Keratinocyte (primary cell): ENCODE measurements at regions not wholly inside any gene's neighbourhood (a gene's known extent, or its start where the extent isn't known, plus 50 kb on each side); places are given as distances from the start of the nearest gene placed in this dataset.
"Not testable (repeated sequence)": the region's sequence is repeated elsewhere in the genome, so short reads cannot be mapped to it uniquely, and the experiment has no call there.

Experiments used
- DNase-seq: peaks from one replicate; pipeline ENCODE4 v3.0.0-alpha.2; 2011; ENCODE audit warnings: low read depth, missing footprints, low spot score
- FAIRE-seq: peaks from 2 replicates; lab custom pipeline; 2011; peaks lifted over from hg19 to GRCh38; lab: Jason Lieb, UNC
- H2AFZ ChIP-seq: 2 replicates; pipeline ENCODE4 v1.6.0; 2012; ENCODE audit warnings: low read length, control low read depth, inconsistent platforms; ENCODE audit not compliant: control insufficient read depth
- H3K27ac ChIP-seq: 2 replicates; pipeline ENCODE4 v1.5.1; 2011; ENCODE audit warnings: low read length; ENCODE audit not compliant: control insufficient read depth, insufficient read depth
- H3K27me3 ChIP-seq: 3 replicates; pipeline ENCODE4 v1.6.0; 2011; ENCODE audit warnings: low read length; ENCODE audit not compliant: control insufficient read depth, insufficient read depth; ENCODE audit errors: extremely low read depth
- H3K36me3 ChIP-seq, 2 experiments: 2 replicates in 1 of 2; 3 replicates in 1 of 2; pipeline ENCODE4 v1.5.1; 2011; ENCODE audit warnings: low read length in 2 of 2, mild to moderate bottlenecking in 1 of 2; ENCODE audit not compliant: control insufficient read depth in 2 of 2, insufficient read depth in 2 of 2; ENCODE audit errors: extremely low read depth in 1 of 2
- H3K4me1 ChIP-seq: 3 replicates; pipeline ENCODE4 v1.5.1; 2011; ENCODE audit warnings: low read length; ENCODE audit not compliant: control insufficient read depth, insufficient read depth; ENCODE audit errors: extremely low read depth
- H3K4me2 ChIP-seq: 3 replicates; pipeline ENCODE4 v1.6.0; 2011; ENCODE audit warnings: low read depth, low read length; ENCODE audit not compliant: control insufficient read depth, insufficient read depth; ENCODE audit errors: extremely low read depth
- H3K4me3 ChIP-seq, 3 experiments: fragments of 200-600 bp in 1 of 3; sonication (generic) in 1 of 3; 2 replicates in 2 of 3; 3 replicates in 1 of 3; pipeline ENCODE4 v1.5.1; 2011 to 2016; ENCODE audit warnings: low read length in 3 of 3, mild to moderate bottlenecking in 3 of 3, control low read depth in 2 of 3, inconsistent platforms in 1 of 3, low read depth in 1 of 3, mixed read lengths in 1 of 3, mixed run types in 1 of 3, moderate library complexity in 1 of 3; ENCODE audit not compliant: control insufficient read depth in 2 of 3, insufficient read depth in 2 of 3; ENCODE audit errors: extremely low read depth in 1 of 3
- H3K79me2 ChIP-seq: 2 replicates; pipeline ENCODE4 v1.6.0; 2012; ENCODE audit warnings: low read length; ENCODE audit not compliant: control insufficient read depth, insufficient read depth
- H3K9ac ChIP-seq: 3 replicates; pipeline ENCODE4 v1.6.0; 2011; ENCODE audit warnings: low read length; ENCODE audit not compliant: control insufficient read depth, insufficient read depth; ENCODE audit errors: extremely low read depth
- H3K9me1 ChIP-seq: 3 replicates; pipeline ENCODE4 v1.6.0; 2011; ENCODE audit warnings: low read length; ENCODE audit not compliant: control insufficient read depth, insufficient read depth; ENCODE audit errors: extremely low read depth
- H3K9me3 ChIP-seq: 2 replicates; pipeline ENCODE4 v1.5.1; 2012; ENCODE audit warnings: low read depth, low read length; ENCODE audit not compliant: control insufficient read depth
- H4K20me1 ChIP-seq: 3 replicates; pipeline ENCODE4 v1.6.0; 2011; ENCODE audit warnings: low read length; ENCODE audit not compliant: control insufficient read depth, insufficient read depth; ENCODE audit errors: extremely low read depth
- CTCF ChIP-seq, 3 experiments: IDR thresholded peaks in 1 of 3; conservative IDR thresholded peaks in 1 of 3; optimal IDR thresholded peaks in 1 of 3; 2 replicates in 2 of 3; 3 replicates in 1 of 3; pipeline versions ENCODE3 to v1.5.1; 2011; ENCODE audit warnings: low read length in 3 of 3, mild to moderate bottlenecking in 3 of 3, moderate library complexity in 2 of 3, control low read depth in 1 of 3, inconsistent platforms in 1 of 3; ENCODE audit not compliant: insufficient read depth in 2 of 3; ENCODE audit errors: extremely low read depth in 1 of 3
- EZH2 ChIP-seq: IDR thresholded peaks from one replicate; pipeline ENCODE4 v1.6.1; 2012; ENCODE audit warnings: inconsistent platforms, mild to moderate bottlenecking, low read length, moderate library complexity
- dilution Hi-C: fragments of 300-500 bp; cut with MboI; formaldehyde crosslinking; loops from one replicate; pipeline ENCODE4 v1.7.0; 2020; ENCODE audit warnings: low sequenced_read_pairs; ENCODE audit not compliant: extremely low pct_ligation_motif_present

- Histone ChIP-seq H3K27me3 (no peaks in the 10 kb centered on the region), H3K4me1 (no peaks in the 10 kb centered on the region), H3K79me2 (no peaks in the 10 kb centered on the region), H3K9me3 (no peaks in the 10 kb centered on the region), H3K4me2 (no peak overlapping the region), H3K27ac (no peak overlapping the region), H2AFZ (no peak overlapping the region), H3K36me3 (no peaks in the 10 kb centered on the region), H3K4me3 (no peak overlapping the region), H4K20me1 (no peaks in the 10 kb centered on the region), H3K9me1 (no peaks in the 10 kb centered on the region), H3K9ac (no peak overlapping the region)
- no peak for FAIRE-seq
- no peak for DNase-seq
- no peak for TF ChIP-seq CTCF (optimal IDR thresholded peaks at IDR 0.05 in 1 of 3, IDR thresholded peaks at IDR 0.05 in 1 of 3, conservative IDR thresholded peaks at IDR 0.05 in 1 of 3; ENCODE audit: extremely low read depth in 1 of 3, insufficient read depth in 2 of 3, low read length in 3 of 3)
- TF ChIP-seq EZH2 = no peak
- dilution Hi-C loops = no loop called here
Observed at GRCh38 chr4:45215976-45216542, 489.7 kb upstream of the GNPDA2 start.

- H3K9me3 ChIP-seq, H3K27me3 ChIP-seq, H3K4me1 ChIP-seq, dilution Hi-C loops, H4K20me1 ChIP-seq, H3K79me2 ChIP-seq, H3K4me2 ChIP-seq, H3K36me3 ChIP-seq, DNase-seq, H2AFZ ChIP-seq, H3K9ac ChIP-seq, FAIRE-seq, H3K27ac ChIP-seq, H3K4me3 ChIP-seq, H3K9me1 ChIP-seq: not testable (repeated sequence)
Observed at GRCh38 chr4:45208476-45208875, 482.1 kb upstream of the GNPDA2 start.

GRCh38 chr4:45207864-45208331 is 481.5 kb upstream of the GNPDA2 start:
- H3K4me1 ChIP-seq, H2AFZ ChIP-seq, DNase-seq, H3K27ac ChIP-seq, H4K20me1 ChIP-seq, H3K9ac ChIP-seq, H3K9me3 ChIP-seq, H3K27me3 ChIP-seq, FAIRE-seq, H3K36me3 ChIP-seq, H3K79me2 ChIP-seq, H3K9me1 ChIP-seq, H3K4me2 ChIP-seq, H3K4me3 ChIP-seq, dilution Hi-C loops: not testable (repeated sequence)

- H3K79me2 ChIP-seq, dilution Hi-C loops, FAIRE-seq, H2AFZ ChIP-seq, H3K4me3 ChIP-seq, H4K20me1 ChIP-seq, H3K4me1 ChIP-seq, H3K27me3 ChIP-seq, H3K9me3 ChIP-seq, H3K27ac ChIP-seq, H3K9ac ChIP-seq, H3K4me2 ChIP-seq, H3K36me3 ChIP-seq, H3K9me1 ChIP-seq, DNase-seq: not testable (repeated sequence)
Observed at GRCh38 chr4:45207241-45207863, 481.0 kb upstream of the GNPDA2 start.
